ENCODE measurements at regions not wholly inside any gene's neighbourhood (a gene's known extent, or its start where the extent isn't known, plus 50 kb on each side); places are given as distances from the start of the nearest gene placed in this dataset.
"Not testable (repeated sequence)": the region's sequence is repeated elsewhere in the genome, so short reads cannot be mapped to it uniquely, and the experiment has no call there.

- DNase-seq = no peak
Observed at GRCh38 chr2:122683018-122683417, 927.6 kb downstream of the TSN start.

- DNase-seq = no peak
Observed at GRCh38 chr2:122692400-122693083, 937.1 kb downstream of the TSN start.

GRCh38 chr2:122697415-122697814, 942.0 kb downstream of the TSN start:
- DNase-seq = no peak

GRCh38 chr2:122703676-122704075, 948.2 kb downstream of the TSN start:
- no peak for DNase-seq

GRCh38 chr2:122704109-122704563, 948.7 kb downstream of the TSN start:
- no peak for DNase-seq

GRCh38 chr2:122705746-122706145, 950.3 kb downstream of the TSN start:
- DNase-seq = no peak

GRCh38 chr2:122706757-122707223, 951.3 kb downstream of the TSN start:
- DNase-seq = no peak

- no peak for DNase-seq
Observed at GRCh38 chr2:122707224-122707824, 951.9 kb downstream of the TSN start.

- no peak for DNase-seq
Observed at GRCh38 chr2:122710049-122710448, 954.6 kb downstream of the TSN start.

- no peak for DNase-seq
Observed at GRCh38 chr2:122713800-122714199, 958.3 kb downstream of the TSN start.

- DNase-seq = not testable (repeated sequence)
Observed at GRCh38 chr2:122720822-122721221, 965.4 kb downstream of the TSN start.

- no peak for DNase-seq
Observed at GRCh38 chr2:122734766-122735424, 979.4 kb downstream of the TSN start.

- no peak for DNase-seq
Observed at GRCh38 chr2:122736279-122736678, 980.8 kb downstream of the TSN start.

- DNase-seq = no peak
Observed at GRCh38 chr2:122737429-122738077, 982.1 kb downstream of the TSN start.

- no peak for DNase-seq
Observed at GRCh38 chr2:122739732-122740593, 984.5 kb downstream of the TSN start.

GRCh38 chr2:122740594-122740948, 985.1 kb downstream of the TSN start:
- DNase-seq = no peak

GRCh38 chr2:122741403-122741802, 986.0 kb downstream of the TSN start:
- no peak for DNase-seq

GRCh38 chr2:122743021-122743675, 987.7 kb downstream of the TSN start:
- DNase-seq = no peak

GRCh38 chr2:122745603-122746002, 990.2 kb downstream of the TSN start:
- no peak for DNase-seq

- no peak for DNase-seq
Observed at GRCh38 chr2:122747670-122748069, 992.2 kb downstream of the TSN start.

- no peak for DNase-seq
Observed at GRCh38 chr2:122748552-122749011, 993.1 kb downstream of the TSN start.

GRCh38 chr2:122749405-122749804, 994.0 kb downstream of the TSN start:
- DNase-seq = no peak

Data from activated CD4-positive, alpha-beta T cell treated with anti-CD3 and anti-CD28 coated beads, Interleukin-2, amount 50 U/mL, for 48 hours (primary cell).